ENCODE measurements at regions not wholly inside any gene's neighbourhood (a gene's known extent, or its start where the extent isn't known, plus 50 kb on each side); places are given as distances from the start of the nearest gene placed in this dataset.

GRCh38 chrX:107561468-107562215 is 66.7 kb upstream of the PRPS1 start:
- TF ChIP-seq CTCF (conservative IDR thresholded peaks at IDR 0.05; ENCODE audit: low read depth), result no peak
- CTCF ChIA-PET, result no interaction called here
- no peak for DNase-seq (ENCODE audit: low spot score)
- POLR2A ChIA-PET (ENCODE audit: low non-redundant PET), result no interaction called here
- no peak overlapping the region for H3K27ac ChIP-seq

- no peak for TF ChIP-seq CTCF (conservative IDR thresholded peaks at IDR 0.05; ENCODE audit: low read depth)
- peak; percentile 18 for DNase-seq (ENCODE audit: low spot score)
- CTCF ChIA-PET, result interaction anchor here (0.6 kb wide), 1 partner anchor 215 kb away, joined by 3 read pairs; no protein-coding TSS in a partner anchor
- no peak overlapping the region for H3K27ac ChIP-seq
- POLR2A ChIA-PET (ENCODE audit: low non-redundant PET), result no interaction called here
Observed at GRCh38 chrX:107562482-107562881, 65.8 kb upstream of the PRPS1 start.

GRCh38 chrX:107563824-107564223 is 64.5 kb upstream of the PRPS1 start:
- ChIA-PET POLR2A (ENCODE audit: low non-redundant PET) (no interaction called here), CTCF (no interaction called here)
- no peak overlapping the region for H3K27ac ChIP-seq
- no peak for DNase-seq (ENCODE audit: low spot score)
- TF ChIP-seq CTCF (conservative IDR thresholded peaks at IDR 0.05; ENCODE audit: low read depth), result no peak

GRCh38 chrX:107565015-107565414 is 63.3 kb upstream of the PRPS1 start:
- H3K27ac ChIP-seq, result no peak overlapping the region
- TF ChIP-seq CTCF (conservative IDR thresholded peaks at IDR 0.05; ENCODE audit: low read depth), result no peak
- POLR2A ChIA-PET (ENCODE audit: low non-redundant PET), result no interaction called here
- CTCF ChIA-PET, result no interaction called here
- no peak for DNase-seq (ENCODE audit: low spot score)

GRCh38 chrX:107565931-107566603 is 62.2 kb upstream of the PRPS1 start:
- DNase-seq (ENCODE audit: low spot score), result peak; percentile 49
- ChIA-PET POLR2A (ENCODE audit: low non-redundant PET) (no interaction called here), CTCF (interaction anchor here (0.5 to 0.6 kb wide), 2 partner anchors 917 to 1590 kb away, joined by 3 read pairs; no protein-coding TSS in a partner anchor)
- H3K27ac ChIP-seq, result no peak overlapping the region
- no peak for TF ChIP-seq CTCF (conservative IDR thresholded peaks at IDR 0.05; ENCODE audit: low read depth)

GRCh38 chrX:107566604-107567262 is 61.6 kb upstream of the PRPS1 start:
- TF ChIP-seq CTCF (conservative IDR thresholded peaks at IDR 0.05; ENCODE audit: low read depth), result no peak
- ChIA-PET POLR2A (ENCODE audit: low non-redundant PET) (no interaction called here), CTCF (interaction anchor here (0.5 kb wide), 1 partner anchor 917 kb away, joined by 3 read pairs; no protein-coding TSS in a partner anchor)
- no peak for DNase-seq (ENCODE audit: low spot score)
- H3K27ac ChIP-seq, result no peak overlapping the region
